SK-N-MC (cell line): ENCODE measurements at regions not wholly inside any gene's neighbourhood (a gene's known extent, or its start where the extent isn't known, plus 50 kb on each side); places are given as distances from the start of the nearest gene placed in this dataset.

Experiments used
- EZH2 ChIP-seq: fragments of 200-600 bp; sonication (generic); IDR thresholded peaks from one replicate; pipeline ENCODE4 v1.6.1; 2017; ENCODE audit warnings: antibody characterized with exemption
- FOXP2 ChIP-seq: optimal IDR thresholded peaks from 2 replicates; pipeline ENCODE3; 2011; ENCODE audit warnings: mild to moderate bottlenecking, moderate library complexity; ENCODE audit not compliant: insufficient read depth; ENCODE audit errors: extremely low read length, control extremely low read depth
- POLR2AphosphoS5 ChIP-seq: IDR thresholded peaks from 2 replicates; pipeline ENCODE4 v1.6.1; 2012; ENCODE audit warnings: mild to moderate bottlenecking, low read depth, low read length, borderline replicate concordance

- TF ChIP-seq EZH2 = no peak
- TF ChIP-seq POLR2AphosphoS5 = no peak
- no peak for TF ChIP-seq FOXP2
Observed at GRCh38 chr6:91268941-91269340, 682.1 kb upstream of the MAP3K7 start.
